ENCODE measurements at regions not wholly inside any gene's neighbourhood (a gene's known extent, or its start where the extent isn't known, plus 50 kb on each side); places are given as distances from the start of the nearest gene placed in this dataset.

DNA sequence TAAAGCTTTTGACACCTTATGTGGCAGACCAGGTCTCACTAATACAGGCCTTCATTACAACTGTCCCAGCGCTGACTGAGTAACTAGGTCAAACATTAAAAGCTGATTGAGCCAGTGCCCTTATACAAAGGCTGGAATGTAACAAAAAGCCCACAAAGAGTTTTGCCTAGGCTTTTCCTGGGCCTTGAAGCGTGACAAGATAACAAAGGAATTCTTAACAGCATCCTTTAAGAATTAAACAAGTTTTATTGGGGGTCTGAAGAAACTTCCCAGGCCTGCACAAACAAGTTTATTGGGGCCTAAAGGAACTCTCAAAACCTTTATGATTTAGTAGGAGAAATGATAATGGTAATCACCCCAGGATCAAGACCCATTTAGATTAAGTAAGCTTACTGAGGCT is 267.6 kb upstream of the FAM83B start:
- TF ChIP-seq CREB1 (IDR thresholded peaks at IDR 0.05) (no peak), CREB1 (CRISPR knock-in tag; IDR thresholded peaks at IDR 0.05) (no peak), RFX5 (IDR thresholded peaks at IDR 0.05; ENCODE audit: low read depth, low read length) (no peak), E2F3 (CRISPR knock-in tag; IDR thresholded peaks at IDR 0.05) (no peak), HDGF (IDR thresholded peaks at IDR 0.05) (no peak)
- TF ChIP-seq, protein P1, sequence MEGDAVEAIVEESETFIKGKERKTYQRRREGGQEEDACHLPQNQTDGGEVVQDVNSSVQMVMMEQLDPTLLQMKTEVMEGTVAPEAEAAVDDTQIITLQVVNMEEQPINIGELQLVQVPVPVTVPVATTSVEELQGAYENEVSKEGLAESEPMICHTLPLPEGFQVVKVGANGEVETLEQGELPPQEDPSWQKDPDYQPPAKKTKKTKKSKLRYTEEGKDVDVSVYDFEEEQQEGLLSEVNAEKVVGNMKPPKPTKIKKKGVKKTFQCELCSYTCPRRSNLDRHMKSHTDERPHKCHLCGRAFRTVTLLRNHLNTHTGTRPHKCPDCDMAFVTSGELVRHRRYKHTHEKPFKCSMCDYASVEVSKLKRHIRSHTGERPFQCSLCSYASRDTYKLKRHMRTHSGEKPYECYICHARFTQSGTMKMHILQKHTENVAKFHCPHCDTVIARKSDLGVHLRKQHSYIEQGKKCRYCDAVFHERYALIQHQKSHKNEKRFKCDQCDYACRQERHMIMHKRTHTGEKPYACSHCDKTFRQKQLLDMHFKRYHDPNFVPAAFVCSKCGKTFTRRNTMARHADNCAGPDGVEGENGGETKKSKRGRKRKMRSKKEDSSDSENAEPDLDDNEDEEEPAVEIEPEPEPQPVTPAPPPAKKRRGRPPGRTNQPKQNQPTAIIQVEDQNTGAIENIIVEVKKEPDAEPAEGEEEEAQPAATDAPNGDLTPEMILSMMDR (IDR thresholded peaks at IDR 0.05 in 2 of 3, conservative IDR thresholded peaks at IDR 0.05 in 1 of 3; ENCODE audit: insufficient read depth in 2 of 3, low read depth in 1 of 3, low read length in 3 of 3) = no peak
